C4-2B (cell line): ENCODE measurements at regions not wholly inside any gene's neighbourhood (a gene's known extent, or its start where the extent isn't known, plus 50 kb on each side); places are given as distances from the start of the nearest gene placed in this dataset.

Source experiments
- H3K27ac ChIP-seq: fragments of 450-650 bp; 2 replicates; pipeline ENCODE4 v1.5.1; 2017
- ZFX ChIP-seq: fragments of 450-650 bp; IDR thresholded peaks from 2 replicates; pipeline ENCODE4 v1.6.1; 2017
- TF ChIP-seq, protein P1 (sequence below): fragments of 450-650 bp; conservative IDR thresholded peaks from 2 replicates; pipeline ENCODE4 v1.5.1; 2017; ENCODE audit warnings: mild to moderate bottlenecking

DNA sequence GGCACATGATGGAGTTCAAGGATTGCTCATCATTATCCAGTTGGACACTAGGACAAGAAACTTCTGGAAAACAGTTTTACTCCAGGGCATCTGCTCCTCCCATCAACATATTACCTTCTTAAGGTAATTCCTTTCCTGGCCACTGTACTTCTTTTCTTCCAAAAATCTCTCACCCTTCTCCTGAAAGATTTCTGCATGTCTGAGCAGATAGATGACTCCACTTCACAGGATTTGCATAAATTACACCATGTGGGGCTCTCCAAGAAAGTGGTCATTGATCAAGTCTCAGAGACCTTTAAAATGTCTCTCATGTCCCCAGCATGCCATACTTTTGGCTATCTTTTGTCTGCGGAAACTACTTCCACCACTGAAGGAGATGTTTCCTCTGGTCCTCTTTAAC is 103.2 kb upstream of the TNFAIP3 start:
- TF ChIP-seq ZFX: no peak
- H3K27ac ChIP-seq: no peak overlapping the region

DNA sequence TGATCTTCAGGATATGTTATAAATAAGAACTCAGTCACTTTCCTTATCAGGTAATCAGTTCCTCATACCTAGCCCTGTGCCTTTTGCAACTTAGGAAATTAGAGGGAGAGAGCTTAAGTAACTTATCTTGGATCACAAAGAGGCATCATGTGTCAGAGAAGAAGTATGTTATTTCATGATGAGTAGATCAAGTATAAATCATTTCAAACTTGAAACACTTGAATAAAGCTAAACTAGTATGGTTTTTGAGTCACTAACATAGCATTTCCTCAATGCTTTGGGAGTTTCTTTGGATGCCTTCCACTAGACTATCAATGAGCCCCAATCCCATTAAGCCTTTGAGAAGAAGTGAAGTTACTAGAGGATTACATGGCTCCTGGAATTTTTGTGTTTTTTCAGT is 102.6 kb upstream of the TNFAIP3 start:
- H3K27ac ChIP-seq: no peak overlapping the region
- TF ChIP-seq, protein P1, sequence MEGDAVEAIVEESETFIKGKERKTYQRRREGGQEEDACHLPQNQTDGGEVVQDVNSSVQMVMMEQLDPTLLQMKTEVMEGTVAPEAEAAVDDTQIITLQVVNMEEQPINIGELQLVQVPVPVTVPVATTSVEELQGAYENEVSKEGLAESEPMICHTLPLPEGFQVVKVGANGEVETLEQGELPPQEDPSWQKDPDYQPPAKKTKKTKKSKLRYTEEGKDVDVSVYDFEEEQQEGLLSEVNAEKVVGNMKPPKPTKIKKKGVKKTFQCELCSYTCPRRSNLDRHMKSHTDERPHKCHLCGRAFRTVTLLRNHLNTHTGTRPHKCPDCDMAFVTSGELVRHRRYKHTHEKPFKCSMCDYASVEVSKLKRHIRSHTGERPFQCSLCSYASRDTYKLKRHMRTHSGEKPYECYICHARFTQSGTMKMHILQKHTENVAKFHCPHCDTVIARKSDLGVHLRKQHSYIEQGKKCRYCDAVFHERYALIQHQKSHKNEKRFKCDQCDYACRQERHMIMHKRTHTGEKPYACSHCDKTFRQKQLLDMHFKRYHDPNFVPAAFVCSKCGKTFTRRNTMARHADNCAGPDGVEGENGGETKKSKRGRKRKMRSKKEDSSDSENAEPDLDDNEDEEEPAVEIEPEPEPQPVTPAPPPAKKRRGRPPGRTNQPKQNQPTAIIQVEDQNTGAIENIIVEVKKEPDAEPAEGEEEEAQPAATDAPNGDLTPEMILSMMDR: no peak

DNA sequence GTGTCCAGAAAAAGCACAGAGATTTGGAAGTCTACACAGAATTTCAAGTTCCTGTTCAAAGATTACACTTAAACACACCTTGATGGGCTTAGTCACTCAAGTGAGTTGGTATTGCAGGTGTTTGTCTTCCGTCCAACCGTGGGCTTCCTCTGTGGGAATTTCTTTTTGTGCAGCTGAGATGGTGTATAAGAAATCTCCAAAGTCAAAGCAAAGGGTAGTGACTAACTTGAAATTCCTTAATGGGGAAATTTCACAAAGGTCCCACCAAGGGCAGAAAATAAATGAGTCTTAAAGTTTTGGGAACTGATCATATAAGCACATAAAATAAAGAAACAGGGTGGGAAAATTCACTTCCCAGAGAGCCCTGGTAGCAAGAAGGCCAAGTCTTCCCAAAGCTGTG is 102.0 kb upstream of the TNFAIP3 start:
- TF ChIP-seq, protein P1: no peak
- TF ChIP-seq ZFX: no peak
- H3K27ac ChIP-seq: no peak overlapping the region

DNA sequence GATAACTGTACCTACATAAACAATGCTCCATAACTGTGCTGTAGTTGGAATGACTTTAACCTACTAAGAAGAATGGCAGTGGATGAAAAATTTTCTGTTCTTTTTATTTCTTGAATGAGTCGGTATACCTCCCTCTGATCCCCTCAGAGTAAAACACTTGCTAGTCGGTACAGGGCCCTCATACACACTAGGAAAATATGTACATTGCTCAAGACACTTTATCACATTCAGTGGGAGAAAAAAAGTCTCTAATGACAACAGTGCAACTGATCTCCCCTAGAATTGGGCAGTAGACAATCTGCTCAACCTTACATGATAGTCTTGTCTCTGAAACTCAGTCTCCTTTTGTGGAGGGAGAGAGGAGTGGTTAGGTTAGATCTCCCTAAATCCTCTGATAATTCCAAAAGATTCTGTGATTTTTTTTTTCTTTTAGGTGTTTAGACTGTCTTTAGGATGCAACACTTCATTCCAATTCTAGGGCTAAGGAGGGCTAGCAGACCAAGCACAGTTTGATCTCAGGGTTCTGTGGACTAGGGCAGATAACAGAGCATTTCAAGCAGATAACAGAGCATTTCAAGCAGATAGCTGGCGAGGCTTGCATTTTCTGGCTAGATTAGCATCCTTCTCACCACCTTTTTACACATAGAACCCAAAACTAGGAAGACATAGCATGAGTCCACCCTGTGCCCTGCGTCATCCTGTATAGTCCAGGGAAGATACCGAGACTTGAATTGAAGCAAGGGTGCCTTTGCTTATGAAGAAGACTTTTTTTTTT is 100.3 kb upstream of the TNFAIP3 start:
- H3K27ac ChIP-seq: no peak overlapping the region
- TF ChIP-seq ZFX: no peak
- TF ChIP-seq, protein P1: no peak

DNA sequence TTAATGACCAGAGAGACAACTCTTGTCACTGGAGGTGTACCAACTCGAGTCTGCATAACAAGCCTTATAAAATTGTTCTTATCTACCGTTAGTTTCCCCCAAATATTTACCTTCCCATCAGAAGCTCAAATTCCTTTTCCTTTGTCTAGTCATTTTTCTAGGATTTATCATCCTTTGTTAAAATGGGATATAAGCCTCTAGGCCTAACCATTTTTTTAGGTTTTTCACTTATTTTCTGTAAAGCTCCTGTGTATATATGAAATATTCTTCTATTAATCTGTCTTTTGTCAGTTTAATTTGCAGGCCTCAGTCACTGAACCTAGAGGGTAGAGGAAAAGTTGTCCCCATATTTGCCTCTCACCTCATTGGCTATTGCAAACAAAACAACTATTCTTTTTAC is 99.6 kb upstream of the TNFAIP3 start:
- H3K27ac ChIP-seq: no peak overlapping the region
- TF ChIP-seq ZFX: no peak
- TF ChIP-seq, protein P1: no peak

DNA sequence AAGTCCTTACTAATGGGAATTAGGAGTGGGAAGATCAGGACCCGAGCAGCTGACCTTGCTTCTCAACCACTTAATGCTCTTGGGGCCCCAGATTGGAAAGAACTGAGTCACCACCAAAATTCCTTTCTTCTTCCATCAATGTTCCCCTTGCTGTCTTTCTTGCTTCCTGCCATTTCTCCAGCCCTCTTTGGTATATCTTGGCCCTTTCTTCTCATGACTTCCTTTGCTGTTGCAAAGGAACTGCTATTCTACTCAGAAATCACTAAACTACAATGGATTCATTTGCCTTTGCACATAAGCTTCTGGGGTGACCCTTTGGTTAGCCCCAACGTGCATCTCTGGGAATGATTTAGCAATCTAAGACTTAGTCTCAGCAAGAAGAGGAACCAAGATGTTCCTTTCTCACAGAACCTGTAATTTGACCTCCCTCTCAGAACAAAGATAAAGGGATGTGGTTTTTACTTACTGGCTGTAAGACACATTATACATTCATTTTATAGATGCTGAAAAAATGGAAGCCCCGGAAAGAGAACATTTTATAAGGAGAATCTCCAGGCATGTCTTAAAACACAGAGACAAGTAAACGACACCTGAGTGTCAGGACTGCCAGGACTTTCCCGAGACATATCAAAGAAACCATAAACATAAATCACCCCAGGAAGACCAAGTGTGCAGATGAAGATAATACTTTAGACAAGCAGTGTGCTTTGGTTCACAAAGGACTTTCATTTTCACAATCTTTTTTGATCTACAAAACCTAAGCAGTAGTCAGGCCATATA is 99.0 kb upstream of the TNFAIP3 start:
- H3K27ac ChIP-seq: no peak overlapping the region
- TF ChIP-seq, protein P1: no peak
- no peak for TF ChIP-seq ZFX

DNA sequence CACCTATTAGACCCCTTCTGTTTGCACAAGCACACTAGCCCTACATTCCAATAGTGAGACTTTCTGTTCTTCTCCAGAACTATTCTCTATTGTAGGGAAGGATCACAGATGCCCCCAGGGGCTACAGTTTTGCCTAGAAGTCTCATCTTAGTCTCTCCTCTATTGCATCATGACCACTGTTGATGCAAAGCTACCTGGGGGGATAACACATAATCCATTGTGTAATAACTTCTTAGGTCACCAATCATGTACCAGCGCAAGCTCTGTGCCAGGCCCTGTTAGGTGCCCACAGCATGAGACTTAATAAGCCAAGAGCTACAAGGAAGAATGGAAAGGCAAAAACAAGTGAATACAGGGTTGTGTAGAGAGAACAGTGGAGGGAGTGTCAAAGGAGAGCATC is 98.1 kb upstream of the TNFAIP3 start:
- TF ChIP-seq, protein P1: no peak
- TF ChIP-seq ZFX: no peak
- H3K27ac ChIP-seq: no peak overlapping the region
